ENCODE measurements at regions not wholly inside any gene's neighbourhood (a gene's known extent, or its start where the extent isn't known, plus 50 kb on each side); places are given as distances from the start of the nearest gene placed in this dataset.
"Not testable (repeated sequence)": the region's sequence is repeated elsewhere in the genome, so short reads cannot be mapped to it uniquely, and the experiment has no call there.

DNA sequence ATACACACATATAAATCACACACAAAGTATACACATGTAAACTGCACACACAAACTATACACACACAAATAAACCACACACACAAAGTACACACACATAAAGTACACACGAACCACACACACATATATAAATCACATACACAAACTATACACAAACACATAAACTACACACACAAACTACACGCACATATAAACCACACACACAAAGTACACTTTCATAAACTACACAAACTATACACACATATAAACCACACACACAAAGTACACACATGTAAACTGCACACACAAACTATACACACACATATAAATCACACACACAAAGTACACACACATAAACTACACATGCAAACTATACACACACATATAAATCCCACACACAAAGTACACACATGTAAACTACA lies 347.3 kb downstream of the CNTNAP3B start:
- not testable (repeated sequence) for TF ChIP-seq CTCF, POLR2A (IDR thresholded peaks at IDR 0.05)

Data from adrenal gland (tissue), 5 donors.